K562 (cell line): ENCODE measurements at regions not wholly inside any gene's neighbourhood (a gene's known extent, or its start where the extent isn't known, plus 50 kb on each side); places are given as distances from the start of the nearest gene placed in this dataset.

Experiments
- ATF1 ChIP-seq, 2 experiments: fragments of 450-650 bp in 1 of 2; IDR thresholded peaks; 2 replicates each; pipeline ENCODE4 v1.6.1; 2016; ENCODE audit warnings: missing compliant biosample characterization in 1 of 2, missing genetic modification characterization in 1 of 2
- ELF2 ChIP-seq: fragments of 250-450 bp; sonication (Bioruptor Pico); IDR thresholded peaks from 2 replicates; pipeline ENCODE4 v1.5.0; 2021; ENCODE audit warnings: mild to moderate bottlenecking
- FOXJ3 ChIP-seq: sonication (generic); formaldehyde crosslinking; IDR thresholded peaks from 2 replicates; pipeline ENCODE4 v1.4.0; 2020; ENCODE audit warnings: mild to moderate bottlenecking, missing genetic modification reagents
- HDAC1 ChIP-seq, 2 experiments: fragments of 450-650 bp; IDR thresholded peaks; 2 replicates each; pipeline ENCODE4 v1.6.1; 2016 to 2017; ENCODE audit warnings: inconsistent platforms in 1 of 2, mild to moderate bottlenecking in 1 of 2, moderate library complexity in 1 of 2
- HLTF ChIP-seq: fragments of 450-650 bp; IDR thresholded peaks from 2 replicates; pipeline ENCODE4 v1.6.1; 2016
- JUNB ChIP-seq: fragments of 450-650 bp; formaldehyde crosslinking; conservative IDR thresholded peaks from 2 replicates; pipeline ENCODE4 v1.4.0; 2020; ENCODE audit warnings: mild to moderate bottlenecking
- KLF13 ChIP-seq: fragments of 450-650 bp; IDR thresholded peaks from 2 replicates; pipeline ENCODE4 v1.6.1; 2016; ENCODE audit warnings: missing genetic modification characterization, low read depth, mild to moderate bottlenecking, missing compliant biosample characterization, moderate library complexity, borderline replicate concordance
- KLF6 ChIP-seq: fragments of 250-450 bp; sonication (Bioruptor Pico); IDR thresholded peaks from 2 replicates; pipeline ENCODE4 v1.4.0; 2020; ENCODE audit warnings: mild to moderate bottlenecking, moderate library complexity, borderline replicate concordance
- MCM2 ChIP-seq: fragments of 450-650 bp; IDR thresholded peaks from 2 replicates; pipeline ENCODE4 v1.6.1; 2017; ENCODE audit warnings: low read depth, mild to moderate bottlenecking
- NELFE ChIP-seq: IDR thresholded peaks from 2 replicates; pipeline ENCODE4 v1.6.1; 2011; ENCODE audit warnings: mild to moderate bottlenecking; ENCODE audit not compliant: insufficient read depth, insufficient read length
- PML ChIP-seq: IDR thresholded peaks from 2 replicates; pipeline ENCODE4 v1.6.1; 2012; ENCODE audit warnings: low read length, inconsistent platforms
- SMARCA5 ChIP-seq: fragments of 450-650 bp; IDR thresholded peaks from 2 replicates; pipeline ENCODE4 v1.6.1; 2016
- ZNF12 ChIP-seq: sonication (generic); formaldehyde crosslinking; IDR thresholded peaks from 2 replicates; pipeline ENCODE4 v1.4.0; 2020; ENCODE audit warnings: mild to moderate bottlenecking, missing genetic modification reagents
- ZNF277 ChIP-seq: fragments of 250-450 bp; sonication (Bioruptor Pico); IDR thresholded peaks from 2 replicates; pipeline ENCODE4 v1.8.0; 2022; ENCODE audit warnings: inconsistent platforms, mild to moderate bottlenecking, moderate library complexity, borderline replicate concordance
- ZNF316 ChIP-seq: fragments of 450-650 bp; IDR thresholded peaks from 2 replicates; pipeline ENCODE4 v1.6.1; 2016
- ZNF589 ChIP-seq: fragments of 200-800 bp; sonication (Bioruptor generic); IDR thresholded peaks from 2 replicates; pipeline ENCODE4 v1.6.1; 2016; ENCODE audit warnings: low read depth, missing genetic modification characterization, missing compliant biosample characterization
- TF ChIP-seq, protein P1 (sequence below), 2 experiments: IDR thresholded peaks; 2 replicates each; pipeline ENCODE4 v1.6.1; 2012; ENCODE audit warnings: improper control_type of control experiment in 2 of 2, low read depth in 2 of 2, low read length in 2 of 2, borderline replicate concordance in 1 of 2
- TF ChIP-seq, protein P2 (sequence below): sonication (generic); formaldehyde crosslinking; IDR thresholded peaks from 2 replicates; pipeline ENCODE4 v1.9.0; 2022; ENCODE audit warnings: mild to moderate bottlenecking, missing genetic modification reagents
- TF ChIP-seq, protein P3 (sequence below): fragments of 200-800 bp; sonication (Bioruptor generic); IDR thresholded peaks from 2 replicates; pipeline ENCODE4 v1.6.1; 2016; ENCODE audit warnings: missing genetic modification characterization, missing compliant biosample characterization

- no peak for TF ChIP-seq MCM2
- TF ChIP-seq ZNF277 (CRISPR knock-in tag) = no peak
- no peak for TF ChIP-seq FOXJ3 (CRISPR knock-in tag)
- TF ChIP-seq SMARCA5 = peak; percentile 97
- TF ChIP-seq, protein P1, sequence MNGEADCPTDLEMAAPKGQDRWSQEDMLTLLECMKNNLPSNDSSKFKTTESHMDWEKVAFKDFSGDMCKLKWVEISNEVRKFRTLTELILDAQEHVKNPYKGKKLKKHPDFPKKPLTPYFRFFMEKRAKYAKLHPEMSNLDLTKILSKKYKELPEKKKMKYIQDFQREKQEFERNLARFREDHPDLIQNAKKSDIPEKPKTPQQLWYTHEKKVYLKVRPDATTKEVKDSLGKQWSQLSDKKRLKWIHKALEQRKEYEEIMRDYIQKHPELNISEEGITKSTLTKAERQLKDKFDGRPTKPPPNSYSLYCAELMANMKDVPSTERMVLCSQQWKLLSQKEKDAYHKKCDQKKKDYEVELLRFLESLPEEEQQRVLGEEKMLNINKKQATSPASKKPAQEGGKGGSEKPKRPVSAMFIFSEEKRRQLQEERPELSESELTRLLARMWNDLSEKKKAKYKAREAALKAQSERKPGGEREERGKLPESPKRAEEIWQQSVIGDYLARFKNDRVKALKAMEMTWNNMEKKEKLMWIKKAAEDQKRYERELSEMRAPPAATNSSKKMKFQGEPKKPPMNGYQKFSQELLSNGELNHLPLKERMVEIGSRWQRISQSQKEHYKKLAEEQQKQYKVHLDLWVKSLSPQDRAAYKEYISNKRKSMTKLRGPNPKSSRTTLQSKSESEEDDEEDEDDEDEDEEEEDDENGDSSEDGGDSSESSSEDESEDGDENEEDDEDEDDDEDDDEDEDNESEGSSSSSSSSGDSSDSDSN (IDR thresholded peaks at IDR 0.05; ENCODE audit: borderline replicate concordance in 1 of 2, low read depth in 2 of 2, low read length in 2 of 2) = no peak
- TF ChIP-seq HLTF = no peak
- no peak for TF ChIP-seq ATF1 (CRISPR knock-in tag; IDR thresholded peaks at IDR 0.05)
- TF ChIP-seq ATF1 (tag; IDR thresholded peaks at IDR 0.05) = no peak
- no peak for TF ChIP-seq ELF2 (CRISPR knock-in tag)
- TF ChIP-seq ZNF316 = no peak
- TF ChIP-seq, protein P2, sequence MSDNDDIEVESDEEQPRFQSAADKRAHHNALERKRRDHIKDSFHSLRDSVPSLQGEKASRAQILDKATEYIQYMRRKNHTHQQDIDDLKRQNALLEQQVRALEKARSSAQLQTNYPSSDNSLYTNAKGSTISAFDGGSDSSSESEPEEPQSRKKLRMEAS (CRISPR knock-in tag) = 0 out of 2 replicates have a peak, but pooled peaks have one; percentile 3
- TF ChIP-seq JUNB (CRISPR knock-in tag) = no peak
- TF ChIP-seq PML = no peak
- TF ChIP-seq HDAC1 (IDR thresholded peaks at IDR 0.05) = peak; percentile 74 to 89; a peak in 3 of 4 replicates
- TF ChIP-seq, protein P3, sequence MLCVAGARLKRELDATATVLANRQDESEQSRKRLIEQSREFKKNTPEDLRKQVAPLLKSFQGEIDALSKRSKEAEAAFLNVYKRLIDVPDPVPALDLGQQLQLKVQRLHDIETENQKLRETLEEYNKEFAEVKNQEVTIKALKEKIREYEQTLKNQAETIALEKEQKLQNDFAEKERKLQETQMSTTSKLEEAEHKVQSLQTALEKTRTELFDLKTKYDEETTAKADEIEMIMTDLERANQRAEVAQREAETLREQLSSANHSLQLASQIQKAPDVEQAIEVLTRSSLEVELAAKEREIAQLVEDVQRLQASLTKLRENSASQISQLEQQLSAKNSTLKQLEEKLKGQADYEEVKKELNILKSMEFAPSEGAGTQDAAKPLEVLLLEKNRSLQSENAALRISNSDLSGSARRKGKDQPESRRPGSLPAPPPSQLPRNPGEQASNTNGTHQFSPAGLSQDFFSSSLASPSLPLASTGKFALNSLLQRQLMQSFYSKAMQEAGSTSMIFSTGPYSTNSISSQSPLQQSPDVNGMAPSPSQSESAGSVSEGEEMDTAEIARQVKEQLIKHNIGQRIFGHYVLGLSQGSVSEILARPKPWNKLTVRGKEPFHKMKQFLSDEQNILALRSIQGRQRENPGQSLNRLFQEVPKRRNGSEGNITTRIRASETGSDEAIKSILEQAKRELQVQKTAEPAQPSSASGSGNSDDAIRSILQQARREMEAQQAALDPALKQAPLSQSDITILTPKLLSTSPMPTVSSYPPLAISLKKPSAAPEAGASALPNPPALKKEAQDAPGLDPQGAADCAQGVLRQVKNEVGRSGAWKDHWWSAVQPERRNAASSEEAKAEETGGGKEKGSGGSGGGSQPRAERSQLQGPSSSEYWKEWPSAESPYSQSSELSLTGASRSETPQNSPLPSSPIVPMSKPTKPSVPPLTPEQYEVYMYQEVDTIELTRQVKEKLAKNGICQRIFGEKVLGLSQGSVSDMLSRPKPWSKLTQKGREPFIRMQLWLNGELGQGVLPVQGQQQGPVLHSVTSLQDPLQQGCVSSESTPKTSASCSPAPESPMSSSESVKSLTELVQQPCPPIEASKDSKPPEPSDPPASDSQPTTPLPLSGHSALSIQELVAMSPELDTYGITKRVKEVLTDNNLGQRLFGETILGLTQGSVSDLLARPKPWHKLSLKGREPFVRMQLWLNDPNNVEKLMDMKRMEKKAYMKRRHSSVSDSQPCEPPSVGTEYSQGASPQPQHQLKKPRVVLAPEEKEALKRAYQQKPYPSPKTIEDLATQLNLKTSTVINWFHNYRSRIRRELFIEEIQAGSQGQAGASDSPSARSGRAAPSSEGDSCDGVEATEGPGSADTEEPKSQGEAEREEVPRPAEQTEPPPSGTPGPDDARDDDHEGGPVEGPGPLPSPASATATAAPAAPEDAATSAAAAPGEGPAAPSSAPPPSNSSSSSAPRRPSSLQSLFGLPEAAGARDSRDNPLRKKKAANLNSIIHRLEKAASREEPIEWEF = no peak
- TF ChIP-seq KLF13 = no peak
- TF ChIP-seq ZNF12 = no peak
- no peak for TF ChIP-seq NELFE
- no peak for TF ChIP-seq KLF6 (CRISPR knock-in tag)
- TF ChIP-seq ZNF589 (CRISPR knock-in tag) = no peak
Observed at GRCh38 chr16:85329059-85329812, 217.0 kb upstream of the CIBAR2 start (continued).
